ENCODE measurements at regions not wholly inside any gene's neighbourhood (a gene's known extent, or its start where the extent isn't known, plus 50 kb on each side); places are given as distances from the start of the nearest gene placed in this dataset.

GRCh38 chr5:68405026-68405684 lies 189.6 kb downstream of the PIK3R1 start:
- H3K27ac ChIP-seq (ENCODE audit: low read depth in 1 of 2, low read length in 2 of 2) = no peak overlapping the region
- H3K9me3 ChIP-seq (ENCODE audit: control insufficient read depth in 1 of 2, insufficient read depth in 1 of 2, low read length in 2 of 2) = no peaks in the 10 kb centered on the region
- no peak overlapping the region for H3K27ac Mint-ChIP-seq
- ChIA-PET POLR2A (interaction anchor here (0.6 kb wide), 1 partner anchor 39 kb away, joined by 3 read pairs; no protein-coding TSS in a partner anchor), CTCF (interaction anchor here (0.6 kb wide), 1 partner anchor 12 kb away, joined by 3 read pairs; no protein-coding TSS in a partner anchor)
- peaks cover 18% of the 10 kb centered on the region for H3K4me1 Mint-ChIP-seq (ENCODE audit: low read depth)
- H3K4me1 ChIP-seq (ENCODE audit: insufficient read depth, low read length) = peaks cover 14% of the 10 kb centered on the region
- intact Hi-C loops (cut with DNase I, micrococcal nuclease) = no loop called here
- H3K36me3 ChIP-seq (ENCODE audit: insufficient read depth, low read length) = no peaks in the 10 kb centered on the region
- no peak for ATAC-seq (ENCODE audit: poor library complexity)
- no peaks in the 10 kb centered on the region for H3K27me3 Mint-ChIP-seq
- no peaks in the 10 kb centered on the region for H3K36me3 Mint-ChIP-seq (ENCODE audit: low read depth)
- no peak overlapping the region for H3K4me3 ChIP-seq (ENCODE audit: low read length)
- H3K27me3 ChIP-seq (ENCODE audit: control insufficient read depth in 1 of 2, insufficient read depth in 2 of 2, low read length in 2 of 2) = no peaks in the 10 kb centered on the region
- DNase-seq = no peak
- H3K4me3 Mint-ChIP-seq = no peak overlapping the region
- TF ChIP-seq, protein P1, sequence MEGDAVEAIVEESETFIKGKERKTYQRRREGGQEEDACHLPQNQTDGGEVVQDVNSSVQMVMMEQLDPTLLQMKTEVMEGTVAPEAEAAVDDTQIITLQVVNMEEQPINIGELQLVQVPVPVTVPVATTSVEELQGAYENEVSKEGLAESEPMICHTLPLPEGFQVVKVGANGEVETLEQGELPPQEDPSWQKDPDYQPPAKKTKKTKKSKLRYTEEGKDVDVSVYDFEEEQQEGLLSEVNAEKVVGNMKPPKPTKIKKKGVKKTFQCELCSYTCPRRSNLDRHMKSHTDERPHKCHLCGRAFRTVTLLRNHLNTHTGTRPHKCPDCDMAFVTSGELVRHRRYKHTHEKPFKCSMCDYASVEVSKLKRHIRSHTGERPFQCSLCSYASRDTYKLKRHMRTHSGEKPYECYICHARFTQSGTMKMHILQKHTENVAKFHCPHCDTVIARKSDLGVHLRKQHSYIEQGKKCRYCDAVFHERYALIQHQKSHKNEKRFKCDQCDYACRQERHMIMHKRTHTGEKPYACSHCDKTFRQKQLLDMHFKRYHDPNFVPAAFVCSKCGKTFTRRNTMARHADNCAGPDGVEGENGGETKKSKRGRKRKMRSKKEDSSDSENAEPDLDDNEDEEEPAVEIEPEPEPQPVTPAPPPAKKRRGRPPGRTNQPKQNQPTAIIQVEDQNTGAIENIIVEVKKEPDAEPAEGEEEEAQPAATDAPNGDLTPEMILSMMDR (IDR thresholded peaks at IDR 0.05) = no peak
- H3K9me3 Mint-ChIP-seq = no peaks in the 10 kb centered on the region

DNA sequence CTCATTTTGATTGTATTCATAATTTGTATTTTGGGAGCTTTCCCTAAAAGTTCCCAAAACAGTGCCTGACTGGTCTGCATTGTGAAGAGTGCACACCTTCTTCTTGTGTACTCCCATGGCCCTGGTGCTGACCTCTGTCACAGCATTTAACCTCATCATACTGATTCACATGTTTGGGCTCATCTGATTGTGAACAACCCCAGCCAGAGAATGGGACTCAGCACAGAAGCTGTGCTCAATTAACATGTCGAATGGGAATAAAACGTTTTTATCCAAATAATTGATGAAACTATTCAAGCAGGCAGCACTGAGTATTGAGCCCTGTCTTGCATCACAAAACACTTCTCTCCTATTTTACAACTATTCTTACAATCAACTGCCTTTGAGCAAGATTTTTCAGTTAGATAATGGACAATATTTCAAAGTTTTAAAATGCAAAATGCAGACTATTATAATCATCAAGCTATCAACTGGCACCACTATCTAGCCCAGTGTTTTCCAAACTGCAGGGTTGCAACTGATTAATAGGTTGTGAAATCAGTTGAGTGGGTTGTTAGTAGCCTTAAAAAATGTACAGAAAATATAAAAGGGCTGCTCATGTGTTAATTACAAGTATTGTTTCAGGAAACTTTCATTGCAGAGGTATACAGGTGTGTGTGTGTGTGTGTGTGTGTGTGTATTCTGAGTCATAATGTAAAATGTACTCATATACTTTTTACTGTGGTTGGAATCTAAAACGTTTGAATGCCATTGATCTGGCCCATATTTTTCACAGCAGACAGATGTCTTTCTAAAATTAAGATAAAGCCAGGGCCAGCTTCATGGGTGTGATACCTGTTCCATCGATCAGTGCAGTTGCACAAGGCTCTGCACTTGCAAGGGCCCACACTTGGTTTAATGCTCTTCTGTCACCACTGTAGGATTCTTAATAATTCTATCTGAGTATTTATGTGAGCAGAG lies 190.5 kb downstream of the PIK3R1 start:
- H3K4me3 Mint-ChIP-seq = no peak overlapping the region
- POLR2A ChIA-PET = interaction anchor here (0.8 to 1.0 kb wide), 2 partner anchors 36 to 118 kb away, joined by 3 to 4 read pairs; no protein-coding TSS in a partner anchor

DNA sequence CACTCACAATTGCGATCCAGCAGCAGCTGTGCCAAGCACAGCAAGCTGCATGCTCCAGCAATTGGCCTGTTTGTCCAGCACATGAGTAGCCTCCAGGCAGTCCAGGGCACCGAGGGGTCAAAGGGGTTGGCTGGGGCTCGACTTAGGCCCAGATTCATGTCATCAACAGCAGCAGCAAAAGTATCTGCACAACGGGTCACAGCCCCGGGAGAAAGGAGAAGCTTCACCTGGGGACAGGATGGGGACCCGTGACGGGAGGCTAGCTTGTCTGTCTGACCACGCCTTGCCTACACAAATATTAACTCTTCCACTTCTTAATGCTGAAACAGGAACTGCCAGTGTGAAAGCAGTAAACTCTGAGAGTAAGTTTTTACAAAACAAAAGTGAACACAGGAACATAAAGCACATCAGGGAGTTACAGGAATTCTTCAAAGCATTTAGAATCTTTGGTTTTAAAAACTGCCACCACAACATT lies 191.2 kb downstream of the PIK3R1 start:
- CTCF ChIA-PET = no interaction called here
- Histone ChIP-seq H3K27ac (ENCODE audit: low read depth in 1 of 2, low read length in 2 of 2) (no peak overlapping the region), H3K4me3 (ENCODE audit: low read length) (no peak overlapping the region), H3K4me1 (ENCODE audit: insufficient read depth, low read length) (peaks cover 14% of the 10 kb centered on the region), H3K27me3 (ENCODE audit: control insufficient read depth in 1 of 2, insufficient read depth in 2 of 2, low read length in 2 of 2) (no peaks in the 10 kb centered on the region), H3K36me3 (ENCODE audit: insufficient read depth, low read length) (no peaks in the 10 kb centered on the region), H3K9me3 (ENCODE audit: control insufficient read depth in 1 of 2, insufficient read depth in 1 of 2, low read length in 2 of 2) (no peaks in the 10 kb centered on the region)
- POLR2A ChIA-PET = interaction anchor here (0.8 to 1.0 kb wide), 2 partner anchors 37 to 119 kb away, joined by 3 to 4 read pairs; no protein-coding TSS in a partner anchor
- Mint-ChIP-seq H3K27me3 (no peaks in the 10 kb centered on the region), H3K4me3 (no peak overlapping the region), H3K9me3 (no peaks in the 10 kb centered on the region), H3K4me1 (ENCODE audit: low read depth) (peaks cover 18% of the 10 kb centered on the region), H3K27ac (peak overlapping the region; percentile 2), H3K36me3 (ENCODE audit: low read depth) (no peaks in the 10 kb centered on the region)
- peak in 1 of 14 experiments; percentile 36 for DNase-seq
- TF ChIP-seq, protein P1 (IDR thresholded peaks at IDR 0.05) = no peak
- intact Hi-C loops (cut with DNase I, micrococcal nuclease) = no loop called here
- no peak for ATAC-seq (ENCODE audit: poor library complexity)

More for the DNA sequence above, 190.5 kb downstream of the PIK3R1 start:
- Histone ChIP-seq H3K9me3 (ENCODE audit: control insufficient read depth in 1 of 2, insufficient read depth in 1 of 2, low read length in 2 of 2) (no peaks in the 10 kb centered on the region), H3K27me3 (ENCODE audit: control insufficient read depth in 1 of 2, insufficient read depth in 2 of 2, low read length in 2 of 2) (no peaks in the 10 kb centered on the region), H3K4me3 (ENCODE audit: low read length) (no peak overlapping the region), H3K36me3 (ENCODE audit: insufficient read depth, low read length) (no peaks in the 10 kb centered on the region), H3K27ac (ENCODE audit: low read depth in 1 of 2, low read length in 2 of 2) (no peak overlapping the region), H3K4me1 (ENCODE audit: insufficient read depth, low read length) (peaks cover 14% of the 10 kb centered on the region)
- Mint-ChIP-seq H3K4me1 (ENCODE audit: low read depth) (peaks cover 18% of the 10 kb centered on the region), H3K27me3 (no peaks in the 10 kb centered on the region), H3K9me3 (no peaks in the 10 kb centered on the region), H3K27ac (peak overlapping the region; percentile 2), H3K36me3 (ENCODE audit: low read depth) (no peaks in the 10 kb centered on the region)
- TF ChIP-seq, protein P1 (IDR thresholded peaks at IDR 0.05) = no peak
- peak in 1 of 14 experiments; percentile 29 for DNase-seq
- CTCF ChIA-PET = interaction anchor here (0.6 kb wide), 2 partner anchors 13 to 103 kb away, joined by 3 read pairs; no protein-coding TSS in a partner anchor
- no peak for ATAC-seq (ENCODE audit: poor library complexity)
- intact Hi-C loops (cut with DNase I, micrococcal nuclease) = no loop called here

Data from CD4-positive, alpha-beta T cell (primary cell).